ENCODE measurements at regions not wholly inside any gene's neighbourhood (a gene's known extent, or its start where the extent isn't known, plus 50 kb on each side); places are given as distances from the start of the nearest gene placed in this dataset.

- TF ChIP-seq CTCF (IDR thresholded peaks at IDR 0.05 in 4 of 5, conservative IDR thresholded peaks at IDR 0.05 in 1 of 5) (no peak), POLR2A (IDR thresholded peaks at IDR 0.05) (no peak)
Measured at GRCh38 chr12:38162013-38162412, 154.6 kb upstream of the ALG10B start.
